RCC 7860 (cell line): ENCODE measurements at regions not wholly inside any gene's neighbourhood (a gene's known extent, or its start where the extent isn't known, plus 50 kb on each side); places are given as distances from the start of the nearest gene placed in this dataset.

ENCODE experiments used
- DNase-seq: peaks from one replicate; pipeline ENCODE4 v3.0.0-alpha.2; 2015; ENCODE audit warnings: low spot score
- FAIRE-seq: peaks from 2 replicates; lab custom pipeline; 2012; peaks lifted over from hg19 to GRCh38; lab: Jason Lieb, UNC

DNA sequence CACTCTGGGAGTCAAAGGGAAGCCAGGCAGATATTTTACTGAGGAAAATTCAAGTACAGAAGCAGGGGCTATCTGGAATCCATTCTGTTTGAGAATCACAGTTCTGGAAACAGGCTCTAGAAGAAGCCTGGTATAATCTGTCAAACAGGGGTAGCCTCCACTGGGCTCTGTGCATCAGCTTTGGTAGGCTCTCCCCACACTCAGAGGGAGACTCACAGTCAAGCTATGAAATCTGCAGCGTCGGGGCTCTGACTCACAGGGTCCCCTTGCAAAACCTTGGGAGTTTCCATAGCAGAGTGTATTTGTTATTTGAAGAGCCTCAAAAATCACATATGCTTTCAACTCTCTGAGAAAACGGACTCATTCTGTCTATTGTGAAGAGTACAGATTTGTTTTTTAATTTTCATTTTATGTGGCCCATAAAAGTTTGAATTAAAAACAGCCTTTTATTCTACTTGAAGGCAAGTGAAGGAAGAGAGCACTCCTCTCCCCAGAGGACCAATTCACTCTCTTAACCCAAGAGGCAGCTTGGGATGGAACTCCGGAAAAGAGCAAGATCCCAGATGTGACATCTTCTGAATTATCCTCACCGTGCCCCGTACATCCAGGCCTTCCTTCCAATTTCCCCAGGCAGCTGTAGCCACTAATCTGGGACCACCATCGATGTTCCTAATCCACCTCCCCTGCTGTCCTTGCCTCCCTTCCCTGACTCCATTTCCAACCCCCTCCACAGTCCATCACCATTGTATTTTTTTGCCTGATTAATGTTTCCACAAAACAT, 590.9 kb upstream of the MGMT start:
- DNase-seq (no peak), FAIRE-seq (no peak)

DNA sequence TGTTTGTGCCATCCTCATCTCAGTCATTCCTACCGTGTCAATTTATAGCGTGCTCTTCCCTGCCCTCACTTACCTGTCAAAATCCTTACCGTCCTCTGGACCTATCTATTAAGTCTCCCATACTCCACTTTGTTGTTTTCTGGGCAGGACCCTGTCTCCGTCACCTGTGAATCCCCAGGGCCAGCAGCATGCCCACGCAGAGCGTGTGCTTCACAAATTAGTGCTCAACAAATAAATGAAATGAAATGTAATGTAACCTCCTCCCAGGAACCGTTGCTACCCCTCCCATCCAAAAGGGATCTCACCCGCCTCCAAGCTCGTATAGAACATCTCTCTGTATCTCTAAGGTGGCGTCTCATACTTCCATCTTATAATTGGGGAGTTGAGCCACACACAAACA, 589.9 kb upstream of the MGMT start:
- FAIRE-seq, result no peak

DNA sequence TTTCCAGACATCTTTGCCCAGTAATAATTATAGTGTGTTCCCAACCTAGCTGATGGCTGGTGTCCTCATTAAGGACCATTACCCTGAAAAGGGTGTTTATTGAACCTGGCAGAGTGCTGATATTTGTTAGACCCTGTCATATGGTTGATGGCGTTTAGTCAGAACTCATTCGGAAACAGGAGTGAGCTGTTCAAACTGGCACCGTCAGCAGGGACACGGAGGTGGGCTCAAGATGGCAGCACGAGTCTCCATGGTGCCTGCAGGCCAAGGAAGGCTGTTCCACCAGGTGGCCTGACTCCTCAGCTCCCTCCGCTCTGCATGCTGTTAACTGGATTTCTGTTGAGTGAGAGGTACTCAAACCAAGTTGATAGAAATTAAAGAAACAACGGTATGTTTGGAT, 589.1 kb upstream of the MGMT start:
- FAIRE-seq, result no peak
- no peak for DNase-seq

More for the DNA sequence above, 589.9 kb upstream of the MGMT start:
- DNase-seq, result no peak

DNA sequence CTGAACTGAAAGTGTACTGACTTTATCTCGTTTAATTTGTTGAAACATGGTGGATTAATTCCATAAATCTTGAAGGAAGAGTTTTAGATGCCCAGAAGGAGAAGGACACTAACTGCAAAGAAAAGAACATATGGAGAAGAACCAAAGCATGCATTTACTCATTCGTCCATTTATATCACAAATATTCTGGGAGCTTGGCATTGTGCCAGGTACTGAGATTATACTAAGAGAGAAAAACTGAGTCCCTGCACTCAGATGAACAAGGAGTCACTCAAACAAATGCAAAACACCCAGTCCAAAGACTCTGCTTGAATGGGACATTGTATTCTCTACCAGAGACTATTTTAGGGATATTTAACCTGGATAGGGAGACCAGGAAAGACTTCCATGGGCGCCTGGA, 588.0 kb upstream of the MGMT start:
- FAIRE-seq, result no peak
- no peak for DNase-seq

DNA sequence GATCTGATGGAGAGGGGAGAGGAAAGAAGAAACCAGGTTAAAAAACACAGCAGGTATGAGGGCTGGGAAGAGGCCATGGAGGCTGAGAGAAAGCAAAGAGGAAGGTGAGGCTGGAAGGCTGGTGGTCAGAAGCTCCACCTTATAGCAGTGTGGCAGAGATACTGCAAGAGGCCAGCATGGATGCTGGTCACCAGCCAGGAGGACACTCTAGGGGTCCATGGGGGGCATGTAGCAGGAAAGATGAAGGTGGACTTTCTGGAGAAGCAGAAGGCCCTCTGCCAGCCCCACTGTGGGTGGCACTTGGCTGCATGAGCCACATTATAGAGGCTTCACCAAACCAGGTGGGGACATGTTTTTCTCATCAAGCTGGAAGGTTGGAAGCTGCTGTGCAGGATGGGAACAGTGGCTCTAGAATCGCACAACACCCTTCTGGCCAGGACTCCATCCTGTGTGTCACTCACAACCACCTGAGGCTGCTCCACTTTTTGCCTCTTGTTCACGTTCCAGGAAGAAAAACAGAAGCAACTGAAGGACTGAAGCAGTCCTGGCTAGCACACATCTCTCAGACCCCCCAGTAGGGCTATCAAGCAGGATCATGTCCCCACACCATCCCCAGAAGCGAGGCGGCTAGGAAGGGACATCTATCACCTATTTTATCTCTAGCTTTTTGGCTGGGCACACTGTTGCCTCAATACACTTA, 587.5 kb upstream of the MGMT start:
- DNase-seq (no peak), FAIRE-seq (no peak)

DNA sequence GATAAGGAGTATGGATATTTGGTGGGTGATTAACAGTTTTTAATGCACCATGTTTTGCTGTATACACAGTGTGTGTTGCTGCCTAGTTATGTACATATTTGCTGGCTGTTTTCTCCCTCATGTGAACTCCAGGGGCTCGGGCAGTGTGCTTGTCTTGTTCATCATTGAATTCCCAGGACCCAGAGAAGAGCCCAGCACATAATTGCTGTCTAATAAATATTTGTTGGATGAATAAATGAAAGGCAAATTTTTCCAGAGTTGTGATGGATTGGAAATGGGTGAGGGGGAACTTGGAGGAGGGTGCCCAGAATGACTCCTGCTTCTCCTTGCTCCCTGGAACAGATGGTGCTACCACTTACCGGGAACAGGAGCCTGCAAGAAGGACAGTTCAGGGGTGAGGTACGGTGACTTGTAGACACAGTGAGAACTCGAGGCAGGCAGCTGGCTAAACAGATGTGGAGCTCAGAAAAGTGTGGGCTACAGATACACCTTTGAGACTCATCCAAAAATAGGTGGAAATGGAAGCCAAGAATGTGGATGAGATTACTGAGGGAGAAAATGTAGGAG, 586.8 kb upstream of the MGMT start:
- FAIRE-seq, result no peak
- no peak for DNase-seq

DNA sequence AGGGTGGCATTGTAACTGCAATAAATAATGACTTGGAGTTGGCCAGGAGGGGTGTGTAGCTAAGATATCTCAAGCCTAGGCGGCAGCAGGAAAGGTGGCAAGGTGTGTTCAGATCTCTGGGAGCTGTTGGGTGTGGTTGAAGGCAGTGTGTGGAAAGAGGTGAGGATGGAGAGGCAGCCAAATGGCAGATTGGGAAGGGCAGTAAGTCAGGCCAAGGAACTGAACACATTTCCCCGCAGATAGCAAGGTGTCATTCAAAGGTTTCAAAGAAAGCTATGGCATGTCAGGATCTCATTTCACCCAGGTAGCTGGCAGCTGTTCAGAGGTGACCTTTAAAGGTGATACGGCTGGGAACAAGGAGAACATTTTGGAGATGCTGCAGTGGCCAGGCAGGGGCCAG, 586.0 kb upstream of the MGMT start:
- FAIRE-seq, result no peak

DNA sequence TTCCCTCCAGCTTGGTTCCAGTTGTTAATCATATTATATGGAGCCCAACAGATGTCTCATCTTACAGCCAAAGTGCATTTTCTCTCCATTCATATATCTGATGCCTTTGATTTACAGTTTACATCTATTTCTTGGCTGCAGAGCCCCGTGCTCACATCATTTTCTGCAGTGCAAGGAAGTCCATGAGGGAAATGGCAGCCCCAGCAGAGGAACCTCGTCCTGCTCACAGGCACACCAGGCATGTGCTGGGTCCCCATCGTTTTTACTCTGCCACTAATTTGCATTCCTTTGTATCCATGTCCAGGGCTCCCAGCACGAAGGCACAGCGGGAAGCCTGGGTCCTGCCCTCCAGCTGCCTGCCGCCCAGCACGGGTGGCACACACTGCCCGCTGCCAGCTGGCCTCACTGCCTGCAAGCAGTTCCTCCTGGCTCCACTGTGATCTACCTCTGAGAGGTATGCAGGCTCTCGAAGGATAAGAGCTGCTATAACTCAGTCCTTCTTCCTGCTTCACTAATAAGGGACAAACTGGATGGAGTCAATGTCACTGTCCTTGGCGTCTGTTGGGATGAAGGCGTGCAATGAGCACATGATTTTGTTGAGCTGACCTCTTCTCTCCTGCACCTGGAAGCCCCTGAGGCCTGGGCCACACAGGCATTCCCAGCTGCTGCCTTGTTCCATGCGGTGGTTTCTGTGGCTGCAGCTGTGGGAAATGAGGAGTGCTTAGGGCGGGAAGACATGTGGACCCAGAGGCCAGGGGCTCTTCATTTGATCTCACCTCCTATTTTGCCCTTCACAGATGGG, 583.6 kb upstream of the MGMT start:
- FAIRE-seq, result no peak
- DNase-seq, result no peak

More for the DNA sequence above, 586.0 kb upstream of the MGMT start:
- no peak for DNase-seq

DNA sequence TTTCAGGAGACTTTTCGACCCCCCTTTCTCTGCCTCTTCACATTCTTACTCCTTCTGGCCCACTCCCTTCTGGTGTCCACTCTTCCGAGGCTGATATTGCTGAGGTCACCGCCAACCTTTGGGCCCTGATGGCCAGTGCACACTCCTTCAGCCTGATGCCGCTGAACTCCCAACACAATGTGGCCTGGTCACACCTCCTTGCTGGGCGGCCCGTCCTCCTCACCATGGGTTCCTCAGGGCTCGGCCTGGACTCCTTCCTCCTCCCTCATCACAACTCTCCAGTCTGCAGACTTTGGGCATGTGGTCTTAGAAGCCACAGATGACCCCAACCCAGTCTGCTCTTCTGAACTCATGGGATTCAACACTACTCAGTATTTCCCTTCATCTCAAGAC, 583.0 kb upstream of the MGMT start:
- no peak for DNase-seq
- no peak for FAIRE-seq

DNA sequence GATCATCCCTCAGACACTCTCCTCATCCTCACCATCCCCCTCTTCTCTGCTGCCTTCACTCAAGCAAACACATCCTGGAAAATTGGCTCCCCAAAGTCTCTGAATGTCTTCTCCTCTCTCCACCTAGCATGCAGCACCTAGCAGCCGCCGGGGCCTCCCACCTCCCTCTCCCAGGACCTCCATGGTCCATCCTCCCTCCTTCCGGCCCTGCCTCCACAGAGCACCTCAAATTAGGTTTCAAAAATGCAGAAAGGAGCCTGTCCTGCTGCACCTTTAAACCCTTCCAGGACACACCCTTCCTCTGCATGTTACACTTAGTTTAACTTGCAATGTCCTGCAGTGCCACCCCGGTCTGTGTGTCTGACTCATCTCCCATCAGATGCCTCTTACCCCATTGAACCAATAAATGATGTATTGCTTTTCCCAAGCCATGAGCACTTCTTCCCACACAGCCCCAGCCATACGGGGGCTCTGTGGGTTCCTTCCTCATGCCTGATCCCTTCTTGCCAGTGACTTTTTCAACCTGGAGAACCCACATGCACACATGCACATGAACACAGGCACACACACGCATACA, 582.5 kb upstream of the MGMT start:
- FAIRE-seq, result no peak
- no peak for DNase-seq

DNA sequence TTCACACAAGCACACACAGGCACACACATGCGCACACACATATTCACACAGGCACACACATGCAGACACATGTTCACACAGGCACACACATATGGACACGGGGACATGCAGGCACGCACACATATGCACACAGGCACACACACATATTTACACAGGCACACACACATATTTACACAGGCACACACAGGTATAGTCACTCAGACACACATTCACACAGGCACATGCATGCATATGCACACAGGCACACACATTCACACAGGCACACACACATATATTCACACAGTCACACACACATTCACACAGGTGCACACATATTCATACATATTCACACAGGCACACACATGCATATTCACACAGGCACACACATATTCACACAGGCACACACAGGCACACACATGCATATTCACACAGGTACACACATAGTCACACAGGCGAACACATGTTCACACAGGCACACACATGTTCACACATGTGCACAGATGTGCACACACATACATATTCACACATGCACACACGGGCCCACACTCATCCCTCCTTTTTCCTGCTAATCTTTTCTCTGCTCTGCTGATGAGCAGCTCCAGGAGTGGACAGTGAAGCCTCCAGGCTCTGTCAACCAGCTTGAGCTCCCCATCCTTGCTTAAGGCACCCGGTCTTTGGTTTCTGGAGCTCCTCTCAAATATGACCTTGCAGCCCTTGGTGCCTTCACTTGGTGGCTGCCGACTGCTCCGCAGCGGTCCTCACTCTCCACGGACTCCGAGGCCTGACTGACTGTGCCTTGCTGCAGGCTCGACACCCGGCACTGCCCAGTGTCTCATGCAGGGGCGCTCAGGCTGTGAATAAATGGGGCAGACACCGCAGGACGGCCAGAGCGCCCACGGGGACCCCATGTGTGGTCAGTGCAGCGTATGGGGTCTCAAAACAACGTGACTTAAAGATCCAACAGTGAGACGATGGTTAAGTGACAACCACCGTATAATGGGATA, 581.2 kb upstream of the MGMT start:
- FAIRE-seq (no peak), DNase-seq (no peak)

DNA sequence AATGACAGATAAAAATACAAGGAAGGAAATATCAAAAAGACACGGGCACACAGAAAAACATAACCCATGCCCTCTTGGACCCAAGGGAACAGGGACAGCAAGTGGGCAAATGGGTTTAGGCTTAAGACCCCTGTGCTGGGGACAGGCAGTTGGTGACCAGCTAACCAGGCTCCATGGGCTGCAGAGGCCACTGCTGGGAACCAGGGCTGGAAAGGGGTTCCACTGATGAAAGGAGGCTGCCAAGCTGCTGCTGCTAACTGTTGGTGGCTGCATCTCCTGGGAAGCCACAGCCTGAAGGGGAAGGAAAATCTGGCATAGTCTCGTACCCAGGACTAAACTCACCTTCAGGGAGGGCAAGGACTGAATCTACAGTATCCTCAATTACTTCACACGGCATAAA, 579.2 kb upstream of the MGMT start:
- DNase-seq, result no peak
- FAIRE-seq, result no peak

DNA sequence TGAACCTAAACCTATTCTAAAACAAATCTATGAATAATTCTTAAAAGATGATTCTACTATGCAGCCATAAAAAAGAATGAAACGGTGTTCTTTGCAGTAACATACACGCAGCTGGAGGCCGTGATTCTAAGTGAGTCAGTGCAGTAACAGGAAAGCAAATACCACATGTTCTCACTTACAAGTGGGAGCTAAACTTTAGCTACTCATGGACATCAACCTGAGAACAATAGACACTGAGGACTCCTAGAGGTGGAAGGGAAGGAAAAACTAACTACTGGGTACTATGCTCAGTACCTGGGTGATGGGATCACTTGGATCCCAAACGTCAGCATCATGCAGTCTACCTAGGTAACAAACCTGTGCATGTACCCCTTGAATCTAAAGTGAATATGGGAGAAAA, 575.0 kb upstream of the MGMT start:
- DNase-seq (no peak), FAIRE-seq (no peak)

DNA sequence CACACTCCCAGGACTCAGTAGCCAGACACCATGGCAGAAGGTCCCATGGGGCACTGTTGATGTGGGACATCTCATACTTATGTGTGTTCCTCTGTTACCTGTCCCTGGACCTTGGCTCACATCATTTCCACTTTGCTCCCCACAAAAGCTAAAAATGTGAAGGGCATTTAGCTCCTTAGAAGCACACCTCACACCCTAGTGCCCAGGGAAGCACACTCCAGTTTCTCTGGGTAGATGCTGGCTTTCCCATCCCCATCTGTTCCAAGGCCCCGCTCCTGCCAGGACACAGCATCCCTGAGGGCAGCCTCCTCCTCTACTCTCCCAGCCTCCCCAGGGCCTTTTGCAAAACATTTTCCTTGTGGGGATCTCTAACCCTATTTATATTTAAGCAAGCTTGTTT, 572.4 kb upstream of the MGMT start:
- no peak for DNase-seq
- no peak for FAIRE-seq

DNA sequence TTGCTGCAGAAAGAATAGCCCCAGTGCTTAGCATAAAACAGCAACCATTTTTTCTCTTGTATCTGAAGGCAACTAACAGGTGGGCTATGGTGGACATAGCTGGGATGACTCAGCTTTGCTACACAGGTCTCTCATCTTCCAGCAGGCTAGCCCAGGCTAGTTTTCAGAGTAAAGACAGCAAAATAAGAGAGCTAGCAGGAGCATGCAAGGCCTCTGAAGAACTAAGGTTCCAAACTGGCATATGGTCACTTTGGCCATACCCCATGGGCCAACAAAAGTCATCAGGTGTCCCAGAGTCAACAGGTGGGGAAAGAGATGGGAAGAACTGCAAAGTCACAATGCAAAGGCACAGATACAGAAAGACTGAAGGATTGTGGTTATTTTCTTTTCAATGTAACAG, 571.6 kb upstream of the MGMT start:
- no peak for DNase-seq
- no peak for FAIRE-seq

DNA sequence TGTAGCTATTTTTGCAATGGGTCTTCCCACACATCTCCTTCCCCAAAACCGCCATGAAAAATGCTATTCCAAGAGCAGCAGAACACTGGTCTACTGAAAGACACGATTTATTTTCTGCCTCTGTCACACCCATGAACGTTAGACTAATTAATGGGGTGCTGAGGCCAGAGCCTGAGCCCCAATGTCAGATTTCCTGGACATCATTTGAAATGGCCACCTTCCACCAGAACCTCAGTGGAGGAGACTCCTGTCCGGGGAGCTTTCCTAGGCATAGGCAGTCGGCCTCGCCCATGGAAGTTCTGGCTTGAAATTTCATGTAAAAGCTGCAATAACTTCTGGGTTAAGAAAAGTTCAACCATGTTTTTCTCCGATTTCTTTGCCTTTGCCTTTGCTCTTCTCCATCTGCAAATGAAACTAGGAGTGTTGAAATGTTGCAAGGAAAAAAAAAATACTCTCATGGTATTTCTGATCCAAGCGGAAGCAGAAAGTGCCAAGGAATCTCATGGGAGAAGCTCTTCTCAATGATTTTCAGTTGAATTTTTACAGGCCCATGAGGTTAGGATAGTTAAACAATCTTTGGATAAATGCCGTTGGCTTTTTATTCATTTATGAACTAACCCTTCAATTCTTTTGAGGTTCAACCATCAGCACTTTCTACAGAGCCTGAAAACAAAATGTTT, 570.8 kb upstream of the MGMT start:
- FAIRE-seq, result no peak
- DNase-seq, result no peak

DNA sequence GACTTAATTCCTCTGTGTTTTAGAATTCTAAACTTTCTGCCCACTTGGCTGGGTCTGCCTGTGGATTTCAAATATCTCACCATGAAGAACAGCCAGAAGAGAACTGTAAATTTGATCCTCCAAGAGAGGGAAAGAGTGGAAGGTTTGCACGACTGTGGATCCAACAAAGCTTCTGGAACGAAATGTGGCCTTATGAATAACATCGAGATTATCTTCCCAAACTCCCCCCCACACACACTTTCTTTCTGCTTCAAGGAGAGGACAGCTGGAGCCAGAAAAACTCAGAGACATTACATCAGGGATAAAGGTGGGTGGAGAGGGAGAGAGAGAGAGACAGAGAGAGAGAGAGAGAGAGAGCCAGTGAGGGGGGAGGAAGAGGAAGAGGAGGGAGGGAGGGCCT, 570.1 kb upstream of the MGMT start:
- DNase-seq (no peak), FAIRE-seq (no peak)

DNA sequence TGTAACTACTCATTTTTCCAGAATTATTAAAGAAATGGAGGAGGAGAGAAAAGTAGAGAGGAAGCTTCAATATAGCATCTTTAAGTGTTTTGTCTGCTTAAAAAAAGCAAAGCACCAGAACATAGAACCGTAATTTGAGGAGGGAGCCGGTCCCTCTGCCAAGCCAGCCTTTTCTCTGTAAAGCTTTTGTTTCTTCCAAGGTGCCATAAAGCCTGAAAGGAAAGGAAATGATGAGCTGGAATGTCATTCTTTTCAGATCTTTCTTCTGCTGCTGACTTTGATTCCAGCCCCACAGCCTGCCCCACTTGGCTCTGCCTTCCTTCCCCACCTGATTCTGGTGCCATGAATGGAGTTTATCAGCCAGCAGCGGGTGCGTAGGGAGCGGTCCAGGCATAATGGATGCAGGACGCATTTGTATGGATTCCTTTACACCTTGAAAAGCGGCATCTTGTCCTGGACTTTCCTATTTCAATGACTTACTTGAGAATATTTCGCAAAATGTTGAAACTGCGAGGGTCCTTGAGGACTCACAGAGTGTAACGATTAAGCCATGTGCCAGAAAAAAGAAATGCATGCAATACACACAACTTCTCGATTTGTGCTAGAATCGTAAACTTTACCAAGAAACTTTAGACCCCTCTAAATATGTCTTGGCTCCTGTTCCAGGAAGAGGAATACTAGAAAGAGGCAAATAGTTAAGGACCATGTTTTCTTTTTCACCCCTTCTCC, 569.5 kb upstream of the MGMT start:
- DNase-seq (no peak), FAIRE-seq (no peak)
